ENCODE measurements at regions not wholly inside any gene's neighbourhood (a gene's known extent, or its start where the extent isn't known, plus 50 kb on each side); places are given as distances from the start of the nearest gene placed in this dataset.

- TF ChIP-seq CTCF (IDR thresholded peaks at IDR 0.05 in 4 of 5, conservative IDR thresholded peaks at IDR 0.05 in 1 of 5) (no peak), POLR2A (IDR thresholded peaks at IDR 0.05) (no peak)
Observed at GRCh38 chr5:123709422-123709821, 197.4 kb downstream of the CSNK1G3 start.

All from gastrocnemius medialis (tissue), 4 donors.